ENCODE measurements at regions not wholly inside any gene's neighbourhood (a gene's known extent, or its start where the extent isn't known, plus 50 kb on each side); places are given as distances from the start of the nearest gene placed in this dataset.

- no peak for TF ChIP-seq GATA2 (IDR thresholded peaks at IDR 0.05; ENCODE audit: low read depth, low read length)
- TF ChIP-seq GATA3 (IDR thresholded peaks at IDR 0.05; ENCODE audit: low read depth, low read length) = no peak
Observed at GRCh38 chr6:104526376-104526775, 333.3 kb downstream of the HACE1 start.

Measured in SH-SY5Y (cell line).